RPMI7951 (cell line): ENCODE measurements at regions not wholly inside any gene's neighbourhood (a gene's known extent, or its start where the extent isn't known, plus 50 kb on each side); places are given as distances from the start of the nearest gene placed in this dataset.
A peak's percentile ranks its signal among the peaks of the same experiment; 100 is the strongest.
"Not testable (repeated sequence)": the region's sequence is repeated elsewhere in the genome, so short reads cannot be mapped to it uniquely, and the experiment has no call there.

ENCODE experiments used
- DNase-seq: peaks from one replicate; pipeline ENCODE4 v3.0.0-alpha.2; 2012; ENCODE audit warnings: low read depth

DNA sequence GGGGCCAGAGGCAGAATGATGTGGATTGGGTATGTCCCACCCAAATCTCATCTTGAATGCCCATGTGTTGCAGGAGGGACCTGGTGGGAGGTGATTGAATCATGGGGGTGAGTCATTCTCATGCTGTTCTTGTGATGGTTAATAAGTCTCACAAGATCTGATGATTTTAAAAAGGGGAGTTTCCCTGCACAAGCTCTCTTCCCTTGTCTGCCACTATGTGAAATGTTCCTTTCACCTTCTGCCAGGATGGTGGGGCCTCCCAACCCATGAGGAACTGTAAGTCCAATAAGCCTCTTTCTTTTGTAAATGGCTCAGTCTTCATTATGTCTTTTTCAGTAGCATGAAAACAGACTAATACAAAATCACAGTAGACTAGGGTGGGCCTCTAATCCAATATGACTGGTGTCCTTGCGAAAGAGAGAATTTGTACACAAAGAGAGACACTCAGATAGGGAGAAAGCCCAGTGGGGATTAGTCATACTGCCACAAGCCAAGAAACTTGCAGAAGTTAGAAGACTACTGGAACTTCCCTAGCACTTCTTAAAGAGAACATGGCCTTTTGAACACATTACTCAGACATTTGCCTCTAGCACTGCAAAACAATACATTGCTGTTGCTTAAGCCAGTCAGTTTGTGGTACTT, 68.4 kb downstream of the ANXA1 start:
- DNase-seq, result peak; percentile 80

DNA sequence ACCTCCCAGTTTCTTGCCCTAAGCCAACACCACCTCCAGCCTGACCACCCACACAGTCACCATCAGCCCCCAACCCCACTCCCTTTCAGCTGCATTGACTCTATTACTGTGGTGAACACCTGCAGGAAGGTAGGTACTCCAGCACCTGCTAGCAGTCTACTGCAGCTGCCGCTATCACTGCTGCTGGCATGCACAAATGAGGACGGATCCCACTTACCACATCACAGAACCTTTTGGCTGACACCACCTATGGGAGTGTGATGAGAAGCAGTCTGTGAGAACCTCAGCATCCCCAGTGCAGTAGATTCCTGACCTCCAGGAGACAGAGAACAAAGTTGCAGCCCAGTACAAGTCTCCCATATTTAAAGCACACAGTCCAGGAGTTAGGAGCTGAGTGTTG, 71.9 kb downstream of the ANXA1 start:
- DNase-seq, result no peak

GRCh38 chr9:73229543-73229942, 77.9 kb downstream of the ANXA1 start:
- no peak for DNase-seq

DNA sequence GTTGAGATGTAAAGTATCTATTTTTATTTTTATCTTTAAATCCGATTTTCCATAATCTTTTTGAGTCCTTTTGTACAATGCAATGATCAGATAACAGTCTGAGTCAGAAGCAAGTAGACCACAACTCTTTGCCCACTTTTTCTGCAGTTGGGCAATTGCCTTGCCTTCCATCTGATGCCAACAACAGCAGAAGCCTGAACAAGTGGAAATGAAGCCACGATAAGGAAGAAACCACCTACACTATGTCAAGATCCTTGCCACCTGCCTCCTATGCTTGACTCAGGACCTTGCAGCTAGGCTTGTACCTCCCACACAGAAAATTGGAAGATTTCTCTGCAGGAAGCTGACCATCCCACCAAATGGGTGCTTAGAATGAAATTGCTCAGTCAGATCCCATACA, 78.6 kb downstream of the ANXA1 start:
- no peak for DNase-seq

DNA sequence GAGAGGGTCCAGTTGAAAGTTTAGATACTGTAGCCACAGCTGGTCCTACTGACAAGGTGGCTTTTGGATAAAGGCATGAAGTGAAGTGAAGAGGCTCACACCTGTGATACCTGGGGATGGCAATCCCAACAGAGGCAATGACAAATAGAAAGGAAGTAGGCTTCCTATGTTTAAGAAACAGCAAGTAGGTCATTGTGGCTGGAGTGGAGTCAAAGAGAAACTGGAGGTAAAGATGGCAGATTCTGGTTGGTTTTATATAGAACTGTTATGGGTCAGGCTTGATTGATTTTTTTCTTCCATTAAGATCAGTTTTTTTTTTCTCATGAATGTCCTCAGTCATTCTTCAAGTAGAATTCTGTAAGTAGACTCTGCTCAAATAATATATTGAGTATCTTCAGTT, 79.5 kb downstream of the ANXA1 start:
- DNase-seq, result no peak

GRCh38 chr9:73233359-73234007, 81.8 kb downstream of the ANXA1 start:
- DNase-seq, result no peak

- DNase-seq, result no peak
These were observed 82.3 kb downstream of the ANXA1 start for GRCh38 chr9:73234008-73234360.

DNA sequence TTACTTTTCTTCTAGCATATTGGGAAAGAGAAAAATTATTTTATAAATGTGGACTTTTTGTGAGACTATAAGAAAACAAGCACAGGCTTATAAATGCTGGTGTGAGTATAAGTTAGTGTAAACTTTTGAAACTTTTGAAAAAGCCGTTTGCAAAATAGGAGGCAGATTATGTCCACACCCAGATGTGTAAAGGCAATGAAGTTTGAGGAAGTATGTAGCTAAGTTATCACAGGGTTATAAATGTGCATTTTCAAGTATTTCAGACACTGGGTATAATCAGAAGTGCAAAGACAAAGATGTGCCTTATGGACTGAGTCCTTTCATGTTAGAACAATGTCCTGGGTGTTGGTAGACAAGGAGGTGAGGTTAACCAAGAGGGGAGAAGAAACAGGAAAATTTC, 85.5 kb downstream of the ANXA1 start:
- DNase-seq, result no peak

- peak; percentile 16 for DNase-seq
These were observed 88.1 kb downstream of the ANXA1 start for GRCh38 chr9:73239570-73240265.

DNA sequence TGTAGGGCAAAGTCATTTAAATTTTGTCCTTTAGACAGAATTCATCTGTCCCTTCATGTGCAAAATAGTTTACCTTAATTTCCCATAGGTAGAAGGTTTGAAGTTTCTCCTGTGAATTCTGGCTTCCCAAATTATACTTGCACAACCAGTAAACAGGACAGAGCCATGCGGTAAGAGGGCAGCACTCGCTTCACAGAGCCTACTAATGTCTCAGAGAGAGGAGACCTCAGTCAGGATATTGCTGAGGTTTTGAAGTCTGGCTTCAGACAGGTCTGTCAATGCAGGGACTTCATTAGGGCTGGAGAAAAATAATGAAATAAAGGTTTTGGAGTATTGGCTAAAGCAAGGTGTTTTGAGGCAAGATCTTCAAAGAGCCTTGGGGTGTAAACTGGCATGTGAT, 91.4 kb downstream of the ANXA1 start:
- no peak for DNase-seq

DNA sequence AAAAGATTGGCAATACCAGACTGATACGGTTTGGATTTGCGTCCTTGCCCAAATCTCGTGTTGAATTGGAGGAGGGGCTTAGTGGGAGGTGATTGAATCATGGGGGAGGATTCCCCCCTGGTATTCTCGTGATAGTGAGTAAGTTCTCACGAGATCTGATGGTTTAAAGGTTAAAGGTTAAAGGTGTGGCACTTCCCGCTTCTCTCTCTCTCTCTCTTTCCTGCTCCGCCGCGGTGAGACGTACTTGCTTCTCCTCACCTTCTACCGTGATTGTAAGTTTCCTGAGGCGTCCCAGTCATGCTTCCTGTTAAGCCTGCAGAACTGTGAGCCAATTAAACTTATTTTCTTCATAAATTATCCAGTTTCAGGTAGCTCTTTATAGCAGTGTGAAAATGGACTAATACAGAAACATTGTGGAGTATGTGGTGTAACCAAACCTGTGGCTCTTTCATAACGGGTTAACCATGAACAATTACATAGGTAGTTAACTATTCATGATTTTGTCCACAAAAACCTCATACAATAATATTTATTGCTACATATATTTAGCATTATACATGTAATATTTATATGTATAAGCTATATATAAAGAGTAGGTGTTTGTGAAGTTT, 107.5 kb downstream of the ANXA1 start:
- DNase-seq, result no peak

- DNase-seq, result no peak
These were observed 108.8 kb downstream of the ANXA1 start for GRCh38 chr9:73260506-73260905.

DNA sequence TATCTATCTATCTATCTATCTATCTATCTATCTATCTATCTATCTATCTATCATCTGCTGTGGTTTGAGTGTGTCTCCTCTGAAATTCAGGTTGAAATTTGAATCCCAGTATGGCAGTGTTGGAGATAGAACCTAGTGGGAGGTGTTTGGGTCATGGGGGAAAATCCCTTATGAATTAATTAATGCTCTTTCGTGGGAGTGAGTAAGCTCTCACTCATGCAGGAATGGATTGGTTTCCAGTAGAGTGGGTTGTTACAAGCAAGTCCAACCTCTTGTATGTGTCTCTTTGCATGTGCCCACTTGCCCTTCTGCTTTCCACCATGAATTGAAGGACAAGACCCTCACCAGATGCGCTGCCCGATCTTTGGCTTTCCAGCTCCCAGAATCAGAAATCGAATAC, 113.0 kb downstream of the ANXA1 start:
- peak; percentile 2 for DNase-seq

DNA sequence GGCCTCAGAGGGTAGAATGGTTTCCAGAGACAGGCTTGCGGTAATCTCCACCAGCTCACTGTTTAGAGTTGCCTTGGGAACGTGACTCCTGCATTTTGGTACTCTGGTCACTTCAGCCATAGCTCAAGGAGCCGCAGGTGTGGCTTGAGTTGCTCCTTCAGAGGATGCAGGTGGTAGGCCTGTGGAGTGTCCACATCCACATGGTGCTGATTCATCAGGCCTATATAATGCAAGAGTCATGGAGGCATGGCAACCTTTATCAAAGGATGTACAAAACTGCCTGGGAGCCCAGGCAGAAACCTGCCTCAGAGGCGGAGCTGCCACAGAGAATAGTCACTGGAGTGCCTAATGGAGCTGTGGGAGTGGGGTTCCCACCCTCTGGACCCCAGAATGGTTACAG, 114.2 kb downstream of the ANXA1 start:
- DNase-seq, result no peak

DNA sequence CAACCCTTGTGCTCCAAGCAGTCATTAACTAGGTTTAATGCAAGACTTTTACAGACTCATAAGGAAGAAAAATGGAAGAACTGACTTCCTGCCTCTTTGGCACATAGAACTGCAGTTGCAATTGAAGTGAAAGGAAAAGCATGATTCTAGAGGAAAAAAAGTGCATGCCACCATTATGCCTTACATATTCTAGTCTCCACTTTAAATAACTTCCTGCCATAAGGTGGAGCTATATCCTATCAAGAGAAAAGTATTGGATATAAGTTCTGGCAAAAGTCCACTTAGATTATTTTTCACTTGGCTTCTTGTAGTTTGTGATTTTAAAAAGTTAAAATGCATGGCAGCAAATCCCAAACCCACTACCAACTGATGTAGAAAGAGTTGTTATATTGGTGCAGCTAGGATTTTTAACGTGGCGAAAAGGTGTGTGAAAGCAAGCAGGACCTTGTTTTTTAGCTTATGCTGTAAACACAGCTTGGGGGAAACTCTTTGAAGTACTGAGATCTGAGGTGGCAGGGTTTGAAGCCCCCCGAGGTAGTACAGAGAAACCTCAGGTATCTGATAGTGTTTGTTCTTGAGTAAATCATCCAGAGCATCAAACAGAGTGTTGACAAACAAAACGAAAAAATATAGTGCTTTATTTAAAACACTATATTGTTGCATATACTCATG, 117.9 kb downstream of the ANXA1 start:
- peak; percentile 41 for DNase-seq

GRCh38 chr9:73270967-73271721, 119.5 kb downstream of the ANXA1 start:
- DNase-seq, result peak; percentile 79

DNA sequence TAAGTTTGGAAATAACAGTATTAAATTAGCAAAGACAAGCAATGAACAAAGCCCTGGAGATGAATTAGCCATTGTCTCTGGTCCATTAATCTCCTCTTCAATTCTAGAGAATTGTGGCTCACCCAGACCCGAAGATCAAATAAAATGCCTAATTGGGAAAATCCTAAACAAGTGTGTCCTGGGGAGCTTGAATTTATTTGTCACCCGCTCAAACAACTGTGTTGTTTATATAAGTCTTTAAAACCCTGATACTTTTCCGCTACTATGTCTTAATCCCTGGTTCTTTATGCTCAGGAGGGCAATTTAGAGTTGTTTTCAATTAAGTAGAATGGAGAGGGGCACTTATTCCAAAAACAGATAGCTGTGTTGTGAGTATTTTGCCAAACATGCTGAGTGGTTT, 128.4 kb downstream of the ANXA1 start:
- DNase-seq, result no peak

DNA sequence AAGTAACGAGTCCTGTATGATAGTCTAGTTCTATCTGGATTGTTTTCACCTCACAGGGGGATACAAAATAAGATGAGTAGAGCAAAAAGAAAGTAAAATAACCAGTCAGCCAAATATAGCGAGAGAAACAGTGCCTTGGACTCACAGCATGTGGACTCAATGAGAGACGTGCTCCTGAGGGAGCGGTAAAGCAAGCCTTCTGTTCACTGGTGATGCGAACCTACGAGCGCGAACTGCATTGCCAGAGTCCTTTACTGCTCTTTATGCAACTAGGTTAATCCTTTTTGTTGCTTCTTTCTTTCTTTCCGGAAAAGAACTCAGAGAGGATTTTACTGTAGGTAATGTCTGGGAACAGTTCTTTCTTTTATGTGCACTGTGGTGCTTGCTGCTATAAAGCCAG, 132.7 kb downstream of the ANXA1 start:
- no peak for DNase-seq

- no peak for DNase-seq
These were observed 142.7 kb downstream of the ANXA1 start for GRCh38 chr9:73294336-73294735.

GRCh38 chr9:73325983-73326382, 174.3 kb downstream of the ANXA1 start:
- no peak for DNase-seq

DNA sequence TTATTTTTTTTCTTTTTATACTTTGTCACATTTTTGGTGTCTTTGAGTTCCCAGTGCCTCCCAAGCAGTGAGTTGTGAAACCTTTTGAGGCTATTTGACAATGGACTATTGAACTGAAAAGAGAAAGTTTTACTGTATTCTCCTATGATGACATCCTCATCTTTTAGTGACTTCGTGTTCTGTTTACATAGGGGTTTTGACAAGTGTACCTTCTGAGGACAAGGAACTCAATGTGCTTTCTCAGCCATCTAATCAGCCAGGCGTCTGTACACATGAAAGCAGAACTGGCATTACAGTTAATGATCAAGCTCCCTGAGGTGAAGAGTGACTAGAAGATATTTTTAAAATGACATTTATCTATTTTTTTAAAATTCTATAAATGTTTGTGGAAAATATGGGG, 175.5 kb downstream of the ANXA1 start:
- DNase-seq, result no peak

GRCh38 chr9:73337182-73337581, 185.5 kb downstream of the ANXA1 start:
- DNase-seq, result not testable (repeated sequence)
